Kidney epithelial cell (primary cell): ENCODE measurements at regions not wholly inside any gene's neighbourhood (a gene's known extent, or its start where the extent isn't known, plus 50 kb on each side); places are given as distances from the start of the nearest gene placed in this dataset.

Source experiments
- DNase-seq: peaks from one replicate; pipeline ENCODE4 v3.0.0-alpha.2; 2010; ENCODE audit warnings: low read depth
- H3K27me3 ChIP-seq: 2 replicates; pipeline ENCODE4 v1.6.0; 2011; ENCODE audit warnings: low read length; ENCODE audit not compliant: control insufficient read depth, insufficient read depth
- H3K36me3 ChIP-seq: 2 replicates; pipeline ENCODE4 v1.5.1; 2011; ENCODE audit warnings: low read length; ENCODE audit not compliant: control insufficient read depth, insufficient read depth
- H3K4me3 ChIP-seq: 2 replicates; pipeline ENCODE4 v1.5.1; 2011; ENCODE audit warnings: low read depth, mild to moderate bottlenecking, control low read depth, low read length
- TF ChIP-seq, protein P1 (sequence below): IDR thresholded peaks from 2 replicates; pipeline ENCODE4 v1.5.1; 2011; ENCODE audit warnings: mild to moderate bottlenecking, moderate library complexity, low read length, control low read depth, inconsistent platforms; ENCODE audit not compliant: insufficient read depth, poor library complexity, severe bottlenecking

DNA sequence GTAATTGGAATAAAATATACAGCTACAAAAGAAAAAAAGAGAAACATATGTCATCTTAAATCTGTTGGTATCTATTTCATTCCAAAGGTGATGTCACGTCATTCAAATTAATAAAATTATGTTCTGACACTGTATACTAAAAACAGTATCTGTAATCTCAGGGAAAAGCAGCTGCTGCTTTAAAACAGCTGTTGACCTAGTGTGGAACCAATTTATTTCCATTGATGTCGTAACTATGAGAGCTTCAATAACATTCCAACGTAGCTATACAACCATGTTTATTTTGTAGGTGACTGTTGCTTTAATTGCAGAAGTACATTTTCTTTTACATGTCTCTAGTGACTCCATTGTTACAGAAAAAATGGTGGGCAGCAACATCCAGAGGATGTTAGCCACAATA is 571.7 kb downstream of the RPS29 start:
- TF ChIP-seq, protein P1, sequence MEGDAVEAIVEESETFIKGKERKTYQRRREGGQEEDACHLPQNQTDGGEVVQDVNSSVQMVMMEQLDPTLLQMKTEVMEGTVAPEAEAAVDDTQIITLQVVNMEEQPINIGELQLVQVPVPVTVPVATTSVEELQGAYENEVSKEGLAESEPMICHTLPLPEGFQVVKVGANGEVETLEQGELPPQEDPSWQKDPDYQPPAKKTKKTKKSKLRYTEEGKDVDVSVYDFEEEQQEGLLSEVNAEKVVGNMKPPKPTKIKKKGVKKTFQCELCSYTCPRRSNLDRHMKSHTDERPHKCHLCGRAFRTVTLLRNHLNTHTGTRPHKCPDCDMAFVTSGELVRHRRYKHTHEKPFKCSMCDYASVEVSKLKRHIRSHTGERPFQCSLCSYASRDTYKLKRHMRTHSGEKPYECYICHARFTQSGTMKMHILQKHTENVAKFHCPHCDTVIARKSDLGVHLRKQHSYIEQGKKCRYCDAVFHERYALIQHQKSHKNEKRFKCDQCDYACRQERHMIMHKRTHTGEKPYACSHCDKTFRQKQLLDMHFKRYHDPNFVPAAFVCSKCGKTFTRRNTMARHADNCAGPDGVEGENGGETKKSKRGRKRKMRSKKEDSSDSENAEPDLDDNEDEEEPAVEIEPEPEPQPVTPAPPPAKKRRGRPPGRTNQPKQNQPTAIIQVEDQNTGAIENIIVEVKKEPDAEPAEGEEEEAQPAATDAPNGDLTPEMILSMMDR, result no peak
- H3K4me3 ChIP-seq, result no peak overlapping the region
- H3K36me3 ChIP-seq, result no peaks in the 10 kb centered on the region
- no peak for DNase-seq
- no peaks in the 10 kb centered on the region for H3K27me3 ChIP-seq

DNA sequence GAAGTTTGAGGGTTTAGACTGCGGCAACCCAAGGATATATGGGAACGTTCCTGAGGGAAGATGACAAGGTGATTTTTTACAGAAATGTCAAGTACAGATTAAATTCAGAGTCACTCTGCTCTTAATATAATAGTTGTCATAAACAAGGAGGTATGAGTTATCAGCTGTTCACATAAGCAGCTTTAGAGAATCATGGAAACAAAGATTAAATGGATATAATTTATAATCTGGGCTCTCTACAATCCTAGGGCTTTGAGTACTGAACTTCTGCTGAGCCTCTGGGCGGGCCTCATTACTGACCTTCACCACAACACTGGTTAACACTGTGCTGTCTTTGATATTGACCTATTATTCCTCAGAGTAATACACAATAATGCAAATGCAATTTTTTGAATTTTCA is 577.8 kb downstream of the RPS29 start:
- Histone ChIP-seq H3K27me3 (no peaks in the 10 kb centered on the region), H3K36me3 (no peaks in the 10 kb centered on the region), H3K4me3 (no peak overlapping the region)
- TF ChIP-seq, protein P1, result no peak
- DNase-seq, result no peak

DNA sequence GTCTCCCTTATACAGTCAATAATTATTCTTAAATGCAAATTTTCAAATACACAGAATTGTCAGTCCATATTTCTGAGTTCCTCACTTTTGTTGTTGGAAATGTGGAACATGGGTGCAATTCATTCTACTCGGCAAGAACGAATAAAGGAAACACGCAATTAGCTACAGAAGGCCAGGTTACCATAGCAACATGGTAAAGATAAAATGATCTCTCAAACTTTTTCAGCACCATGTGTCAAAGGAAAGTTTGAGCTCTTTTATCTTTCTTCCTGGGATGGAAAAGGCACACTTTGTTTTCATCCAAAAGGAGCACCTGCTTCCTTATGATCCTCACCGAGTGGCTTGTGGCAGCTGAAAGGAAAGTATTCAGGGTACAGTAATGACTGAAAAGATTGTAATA is 595.0 kb downstream of the RPS29 start:
- no peak overlapping the region for H3K4me3 ChIP-seq
- no peak for DNase-seq
- no peaks in the 10 kb centered on the region for H3K36me3 ChIP-seq
- H3K27me3 ChIP-seq, result no peaks in the 10 kb centered on the region
- TF ChIP-seq, protein P1, result no peak

DNA sequence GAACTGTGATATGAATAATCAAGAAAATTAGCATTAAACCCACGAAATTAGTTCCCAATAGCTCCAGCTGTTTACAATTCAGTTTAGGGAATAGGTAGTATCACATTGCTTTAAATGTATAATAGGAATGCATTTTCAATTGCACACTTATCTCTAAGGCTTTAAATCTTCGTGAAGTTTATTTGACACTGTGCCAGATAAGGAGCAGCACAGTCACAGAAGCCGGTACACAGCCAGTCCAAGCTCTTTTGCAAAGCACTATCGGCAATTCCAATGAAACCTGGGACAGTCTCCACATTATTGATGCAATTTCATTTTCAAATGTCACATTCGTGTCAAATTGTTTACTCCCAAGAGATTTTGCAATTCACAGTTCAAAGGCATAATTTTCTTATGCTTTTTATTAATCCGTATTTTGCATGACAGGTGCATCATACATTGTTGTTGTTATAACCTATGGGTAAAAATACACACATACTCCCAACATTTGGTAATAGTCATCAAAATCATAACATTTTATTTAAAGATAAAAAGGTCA is 602.8 kb downstream of the RPS29 start:
- no peaks in the 10 kb centered on the region for H3K36me3 ChIP-seq

DNA sequence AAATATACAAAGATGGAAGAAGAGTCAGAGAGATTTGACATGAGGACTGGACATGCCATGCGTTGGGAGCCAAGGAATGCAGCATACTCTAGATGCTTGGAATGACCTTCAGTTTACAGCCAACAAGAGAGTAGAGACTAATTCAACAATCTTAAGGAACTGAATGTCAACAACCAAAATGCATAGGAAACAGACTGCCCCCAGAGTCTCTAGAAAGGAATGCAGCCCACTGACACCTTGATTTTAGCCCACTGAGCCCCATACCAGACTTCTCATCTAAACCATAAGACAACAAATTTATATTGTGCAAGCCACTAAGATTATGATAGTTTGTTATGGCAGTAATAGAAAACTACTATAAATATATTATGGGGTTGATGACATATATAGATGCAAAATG is 611.2 kb downstream of the RPS29 start:
- TF ChIP-seq, protein P1, result no peak
- no peak overlapping the region for H3K4me3 ChIP-seq
- DNase-seq, result no peak
- H3K36me3 ChIP-seq, result no peaks in the 10 kb centered on the region
- H3K27me3 ChIP-seq, result no peaks in the 10 kb centered on the region

More for the DNA sequence above, 602.8 kb downstream of the RPS29 start:
- Histone ChIP-seq H3K4me3 (no peak overlapping the region), H3K27me3 (no peaks in the 10 kb centered on the region)
- no peak for DNase-seq
- TF ChIP-seq, protein P1, result no peak

DNA sequence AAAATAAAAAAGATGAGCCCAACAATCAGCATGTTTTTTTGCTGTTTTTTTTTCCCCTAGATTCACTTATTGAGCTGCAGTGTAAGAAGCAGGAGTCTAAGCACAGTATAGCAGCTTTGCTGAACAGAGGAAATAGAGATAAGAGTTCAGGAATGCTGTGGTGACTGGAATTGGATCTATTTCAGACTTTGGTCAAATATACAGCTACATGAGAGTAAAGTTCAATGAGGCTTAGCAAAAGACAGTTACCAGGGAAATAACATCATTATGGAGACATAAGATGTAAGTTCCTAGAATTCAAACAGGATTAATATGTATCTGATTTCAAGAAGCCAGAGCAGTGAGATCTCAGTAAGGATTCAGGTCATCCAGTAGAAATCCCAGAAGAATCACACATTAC is 613.0 kb downstream of the RPS29 start:
- DNase-seq, result no peak
- H3K4me3 ChIP-seq, result no peak overlapping the region
- H3K36me3 ChIP-seq, result no peaks in the 10 kb centered on the region
- TF ChIP-seq, protein P1, result no peak
- H3K27me3 ChIP-seq, result no peaks in the 10 kb centered on the region
